ENCODE measurements at regions not wholly inside any gene's neighbourhood (a gene's known extent, or its start where the extent isn't known, plus 50 kb on each side); places are given as distances from the start of the nearest gene placed in this dataset.

DNA sequence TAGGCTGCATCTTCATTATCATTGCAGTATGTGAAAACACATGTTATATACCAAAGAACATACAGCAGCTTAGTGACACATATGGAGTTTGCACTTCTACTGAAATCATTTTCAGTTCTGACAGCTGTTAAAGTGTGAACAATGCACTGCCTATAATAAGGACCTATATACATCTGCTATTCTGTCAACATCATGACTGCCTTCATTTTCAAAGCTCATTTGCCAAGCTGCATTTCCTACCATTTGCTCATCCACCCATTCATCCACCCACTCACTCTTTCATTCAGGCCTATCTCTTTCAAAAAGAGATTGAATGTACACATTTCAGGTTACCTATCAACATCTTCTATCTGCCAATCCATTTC, 81.7 kb upstream of the STK17B start:
- TF ChIP-seq, protein P1, sequence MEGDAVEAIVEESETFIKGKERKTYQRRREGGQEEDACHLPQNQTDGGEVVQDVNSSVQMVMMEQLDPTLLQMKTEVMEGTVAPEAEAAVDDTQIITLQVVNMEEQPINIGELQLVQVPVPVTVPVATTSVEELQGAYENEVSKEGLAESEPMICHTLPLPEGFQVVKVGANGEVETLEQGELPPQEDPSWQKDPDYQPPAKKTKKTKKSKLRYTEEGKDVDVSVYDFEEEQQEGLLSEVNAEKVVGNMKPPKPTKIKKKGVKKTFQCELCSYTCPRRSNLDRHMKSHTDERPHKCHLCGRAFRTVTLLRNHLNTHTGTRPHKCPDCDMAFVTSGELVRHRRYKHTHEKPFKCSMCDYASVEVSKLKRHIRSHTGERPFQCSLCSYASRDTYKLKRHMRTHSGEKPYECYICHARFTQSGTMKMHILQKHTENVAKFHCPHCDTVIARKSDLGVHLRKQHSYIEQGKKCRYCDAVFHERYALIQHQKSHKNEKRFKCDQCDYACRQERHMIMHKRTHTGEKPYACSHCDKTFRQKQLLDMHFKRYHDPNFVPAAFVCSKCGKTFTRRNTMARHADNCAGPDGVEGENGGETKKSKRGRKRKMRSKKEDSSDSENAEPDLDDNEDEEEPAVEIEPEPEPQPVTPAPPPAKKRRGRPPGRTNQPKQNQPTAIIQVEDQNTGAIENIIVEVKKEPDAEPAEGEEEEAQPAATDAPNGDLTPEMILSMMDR (IDR thresholded peaks at IDR 0.05) = no peak
- no peak for TF ChIP-seq POLR2A (IDR thresholded peaks at IDR 0.05)
